IPS DF 19.7 (cell line): ENCODE measurements at regions not wholly inside any gene's neighbourhood (a gene's known extent, or its start where the extent isn't known, plus 50 kb on each side); places are given as distances from the start of the nearest gene placed in this dataset.
"Not testable (repeated sequence)": the region's sequence is repeated elsewhere in the genome, so short reads cannot be mapped to it uniquely, and the experiment has no call there.

ENCODE experiments used
- DNase-seq: peaks from one replicate; pipeline ENCODE4 v3.0.0-alpha.2; 2013; ENCODE audit warnings: low read depth, low spot score

- DNase-seq = no peak
These were observed 128.7 kb upstream of the MB21D2 start for GRCh38 chr3:193046371-193046770.

DNA sequence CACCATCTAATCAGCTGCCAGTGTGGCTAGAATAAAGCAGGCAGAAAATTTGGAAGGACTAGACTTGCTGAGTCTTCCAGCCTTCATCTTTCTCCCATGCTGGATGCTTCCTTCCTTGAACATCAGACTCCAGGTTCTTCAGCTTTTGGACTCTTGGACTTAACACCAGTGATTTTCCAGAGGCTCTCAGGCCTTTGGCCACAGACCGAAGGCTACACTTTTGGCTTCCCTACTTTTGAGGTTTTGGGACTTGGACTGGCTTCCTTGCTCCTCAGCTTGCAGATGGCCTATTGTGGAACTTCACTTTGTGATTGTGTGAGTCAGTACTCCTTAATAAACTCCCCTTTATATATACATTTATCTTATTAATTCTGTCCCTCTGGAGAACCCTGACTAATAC, 129.8 kb upstream of the MB21D2 start:
- not testable (repeated sequence) for DNase-seq

DNA sequence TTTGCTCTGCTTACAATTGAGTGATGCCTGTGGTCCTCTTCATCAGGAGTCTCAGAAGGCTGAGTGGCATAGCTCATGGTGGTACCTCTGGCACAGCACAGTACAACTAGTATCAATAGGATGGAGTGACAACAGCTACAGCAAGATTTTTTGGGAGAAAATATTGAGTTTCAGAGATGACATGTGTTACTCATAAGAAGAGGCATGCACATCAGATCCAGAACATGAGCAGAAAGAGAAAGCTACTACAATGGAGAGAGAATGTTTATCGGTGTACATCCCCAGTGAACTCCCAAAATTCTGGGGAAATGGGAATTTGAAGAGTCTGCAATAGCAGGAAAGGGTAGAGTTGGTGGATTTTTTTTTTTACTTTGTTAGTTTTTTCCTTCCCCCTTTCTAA, 130.5 kb upstream of the MB21D2 start:
- DNase-seq = no peak

DNA sequence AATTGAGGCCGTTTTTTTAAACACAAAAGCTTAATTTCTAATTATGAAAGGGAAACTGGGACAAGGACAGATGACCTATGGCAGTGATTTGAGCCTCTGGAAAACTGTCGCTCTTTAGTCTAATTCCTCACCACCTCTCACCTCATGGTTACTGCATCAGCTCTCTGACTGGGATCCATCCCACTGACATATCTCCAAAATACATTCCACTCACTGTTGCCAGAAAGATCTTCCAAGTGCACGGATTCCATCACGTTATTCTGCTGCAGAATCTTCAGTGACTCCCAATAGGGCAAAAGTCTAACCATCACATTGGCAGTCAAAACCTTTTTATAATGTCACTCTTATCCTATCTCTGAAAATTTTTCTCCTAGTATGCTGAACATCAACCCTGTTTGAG, 132.3 kb upstream of the MB21D2 start:
- DNase-seq = no peak

- no peak for DNase-seq
These were observed 133.7 kb upstream of the MB21D2 start for GRCh38 chr3:193051314-193051713.

GRCh38 chr3:193052354-193053045, 134.8 kb upstream of the MB21D2 start:
- no peak for DNase-seq

DNA sequence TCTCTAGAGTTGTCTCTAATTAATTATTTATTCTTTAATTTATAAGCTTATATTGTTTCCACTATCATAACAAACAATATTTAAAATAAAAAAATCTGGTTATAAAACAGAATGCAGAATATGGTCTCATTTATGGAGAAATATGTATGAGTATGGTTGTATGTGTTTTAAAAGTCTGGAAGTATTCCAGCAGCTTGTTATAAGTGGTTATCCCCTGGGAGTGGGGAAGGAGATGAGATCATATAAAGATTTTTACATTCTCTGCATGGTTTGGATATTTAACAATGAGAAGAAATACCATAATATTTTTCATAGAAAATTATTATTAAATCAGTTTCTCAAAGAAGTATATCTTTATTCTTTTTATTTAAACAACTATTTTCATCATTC, 135.4 kb upstream of the MB21D2 start:
- DNase-seq = no peak

DNA sequence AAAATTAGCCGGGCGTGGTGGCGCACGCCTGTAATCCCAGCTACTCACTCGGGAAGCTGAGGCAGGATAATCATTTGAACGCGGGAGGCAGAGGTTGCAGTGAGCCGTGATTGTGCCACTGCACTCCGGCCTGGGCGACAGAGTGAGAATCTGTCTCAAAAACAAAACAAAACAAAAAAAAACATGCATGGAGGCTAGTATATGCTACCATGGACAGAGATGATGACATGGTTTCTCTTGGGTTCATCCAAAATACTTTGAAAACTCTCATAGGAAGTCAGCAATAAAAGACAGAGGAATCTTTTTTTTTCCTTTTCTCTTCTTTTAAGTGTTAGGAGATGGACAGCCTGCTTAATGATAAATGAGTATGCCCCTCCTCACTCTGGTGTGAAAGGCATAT, 137.7 kb upstream of the MB21D2 start:
- DNase-seq = no peak

GRCh38 chr3:193057616-193058015, 140.0 kb upstream of the MB21D2 start:
- no peak for DNase-seq

DNA sequence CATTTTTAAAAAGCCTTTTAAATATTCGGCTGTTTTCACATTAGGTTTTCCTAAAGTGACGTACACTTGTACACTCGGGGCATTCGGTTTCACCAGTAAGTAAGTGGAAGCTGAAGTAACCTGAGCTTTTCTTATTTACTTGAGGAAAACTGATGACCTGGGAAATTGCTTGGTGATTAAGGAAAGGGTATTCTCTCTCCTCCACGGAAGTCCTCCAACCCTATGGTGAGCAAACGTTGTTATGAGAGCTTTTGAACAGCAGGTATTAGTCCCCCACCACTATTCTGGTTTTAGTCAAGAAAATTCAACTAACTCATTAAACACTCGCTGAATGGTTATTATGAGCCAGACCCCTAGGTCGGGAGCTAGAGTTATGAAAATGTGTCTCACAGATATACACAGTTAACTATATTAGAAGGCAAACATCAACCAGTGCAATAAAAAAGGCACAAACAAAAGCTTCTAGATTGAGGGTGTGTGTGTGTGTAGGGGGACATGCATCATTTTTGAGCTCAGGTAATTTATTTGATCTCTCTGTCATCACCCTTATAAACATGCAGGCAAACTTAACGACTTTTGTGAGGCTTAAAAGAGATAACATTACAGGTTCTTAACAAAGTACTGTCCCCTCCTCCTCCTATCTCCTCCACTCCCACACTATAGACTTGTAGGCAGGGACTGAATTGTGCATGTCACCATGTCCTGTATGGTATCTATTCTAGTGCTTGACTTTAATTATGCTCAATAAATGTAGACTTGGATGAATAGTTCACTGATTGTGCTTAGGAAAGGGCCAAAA, 143.3 kb upstream of the MB21D2 start:
- no peak for DNase-seq

DNA sequence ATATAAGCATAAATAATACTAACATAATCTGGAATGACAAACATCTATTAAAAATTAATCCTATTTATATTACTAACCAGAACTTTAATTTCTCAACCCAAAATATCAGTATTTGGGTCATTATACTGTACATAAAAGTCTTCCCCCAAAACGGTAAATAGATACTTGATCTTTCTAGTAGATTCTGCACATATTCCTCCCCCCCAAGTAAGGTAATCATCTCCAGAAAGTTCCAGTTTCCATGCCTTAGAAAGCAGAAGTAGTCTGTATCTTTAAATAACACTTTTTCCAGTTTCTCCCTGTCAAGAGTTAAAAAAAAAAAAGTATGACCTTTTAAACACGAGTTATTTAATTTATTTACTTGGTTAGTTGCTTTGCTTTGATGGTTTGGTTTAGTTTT, 150.7 kb upstream of the MB21D2 start:
- no peak for DNase-seq

DNA sequence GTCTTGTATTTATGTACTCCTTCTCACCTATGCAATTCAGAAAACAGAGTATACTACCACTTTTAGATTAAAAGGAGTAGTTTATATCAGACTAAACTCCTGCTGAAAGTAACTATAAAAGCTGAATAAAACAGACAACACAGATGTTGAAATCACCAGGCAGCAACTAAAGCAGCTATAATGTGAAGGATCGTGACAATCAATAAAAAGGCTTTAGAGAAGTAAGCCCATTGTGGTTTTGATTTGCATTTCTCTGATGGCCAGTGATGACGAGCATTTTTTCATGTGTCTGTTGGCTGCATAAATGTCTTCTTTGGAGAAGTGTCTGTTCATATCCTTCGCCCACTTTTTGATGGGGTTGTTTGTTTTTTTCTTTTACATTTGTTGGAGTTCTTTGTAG, 152.1 kb upstream of the MB21D2 start:
- not testable (repeated sequence) for DNase-seq

DNA sequence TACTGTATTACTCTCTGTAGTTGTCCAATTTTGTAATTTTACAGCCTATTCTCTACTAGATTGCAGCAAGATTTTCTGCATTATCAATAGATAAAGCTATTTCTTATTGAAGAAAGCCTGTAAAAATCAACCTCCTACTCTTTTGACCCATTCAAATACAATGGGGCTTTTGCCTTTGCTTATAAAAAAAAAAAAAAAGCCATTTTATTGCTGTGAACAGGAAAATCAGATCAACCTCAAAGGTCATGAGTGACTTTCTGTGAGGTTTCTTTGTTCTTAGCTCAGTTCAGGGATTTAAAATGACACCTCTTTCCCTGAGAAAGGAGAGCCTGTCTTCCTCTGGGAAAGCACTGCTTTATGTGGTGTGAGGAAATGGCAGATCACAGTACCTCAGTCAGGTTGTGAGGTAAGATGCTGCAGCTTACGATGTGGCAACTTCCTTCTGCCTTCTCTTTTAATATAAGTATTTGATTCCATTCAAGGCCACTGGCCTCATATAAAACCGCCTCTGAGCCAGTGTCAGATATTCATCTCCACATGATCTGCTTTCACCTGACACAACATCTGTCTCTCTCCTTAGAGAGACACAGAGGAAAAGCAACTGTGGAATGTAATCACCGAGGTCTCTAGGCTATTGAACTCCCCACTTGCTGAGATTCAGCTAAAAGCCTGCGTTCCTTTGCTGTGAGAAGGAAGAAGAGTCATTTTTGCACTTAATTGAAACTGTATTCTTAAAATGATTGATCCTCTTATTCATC, 161.5 kb upstream of the MB21D2 start:
- no peak for DNase-seq

DNA sequence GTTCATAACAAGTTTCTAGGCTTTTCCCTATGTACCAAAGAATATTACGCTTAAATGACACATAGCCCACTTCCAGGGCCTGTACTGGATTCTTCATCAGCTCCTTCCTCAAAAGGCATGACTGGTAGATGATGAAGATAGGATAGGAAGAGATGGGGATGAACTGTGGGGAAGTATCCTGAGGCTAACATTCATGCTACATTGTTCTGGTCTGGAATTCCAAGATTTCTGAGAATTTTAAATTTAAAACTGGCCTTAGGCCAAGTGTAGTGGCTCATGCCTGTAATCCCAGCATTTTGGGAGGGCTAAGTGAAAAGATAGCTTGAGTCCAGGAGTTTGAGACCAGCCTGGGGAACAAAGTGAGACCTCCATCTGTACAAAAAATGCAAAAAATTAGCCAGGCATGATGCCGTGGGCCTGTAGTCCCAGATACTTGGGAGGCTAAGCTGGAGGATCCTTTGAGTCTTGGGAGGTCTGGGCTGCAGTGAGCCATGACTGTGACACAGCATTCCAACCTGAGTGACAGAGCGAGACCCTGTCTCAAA, 160.1 kb upstream of the PLAAT1 start:
- DNase-seq = no peak

DNA sequence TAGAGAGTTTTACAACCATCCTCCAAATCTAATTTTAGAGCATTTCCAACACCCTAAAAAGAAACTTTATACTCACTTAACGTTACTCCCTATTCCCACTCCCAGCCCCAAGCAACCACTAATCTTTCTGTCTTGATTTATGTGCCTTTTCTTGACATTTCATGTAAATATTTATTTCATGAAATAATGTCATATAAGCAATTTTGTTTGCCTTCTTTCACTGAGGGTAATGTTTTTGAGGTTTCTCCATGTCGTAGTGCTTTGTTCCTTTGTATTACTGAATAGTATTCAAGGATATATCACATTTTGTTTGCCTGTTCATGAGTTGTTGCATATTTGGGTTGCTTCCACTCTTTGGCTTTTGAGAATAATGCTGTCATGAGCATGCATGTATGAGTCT, 155.4 kb upstream of the PLAAT1 start:
- no peak for DNase-seq

- DNase-seq = no peak
These were observed 154.3 kb upstream of the PLAAT1 start for GRCh38 chr3:193086681-193087080.

- no peak for DNase-seq
These were observed 153.7 kb upstream of the PLAAT1 start for GRCh38 chr3:193087336-193087735.

DNA sequence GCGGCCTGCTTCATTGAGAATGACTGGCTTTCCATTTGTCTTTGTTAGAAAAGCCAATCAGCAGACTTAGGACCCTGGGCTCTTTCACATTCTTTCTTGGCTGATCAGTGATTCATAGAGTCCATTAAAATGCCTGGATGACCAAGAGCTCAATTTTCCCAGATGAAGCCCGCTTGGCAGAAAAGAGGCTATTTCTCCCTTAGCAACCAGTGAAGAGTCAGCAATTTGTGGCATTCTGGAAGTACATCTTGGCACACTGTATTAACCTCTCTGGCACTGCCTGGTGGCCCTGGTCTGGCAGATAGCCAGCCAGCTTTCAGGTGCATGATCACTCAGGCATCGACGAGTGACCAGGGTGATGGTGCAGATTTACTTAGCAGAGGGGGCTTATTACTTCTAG, 145.7 kb upstream of the PLAAT1 start:
- DNase-seq = no peak

GRCh38 chr3:193096076-193096475, 144.9 kb upstream of the PLAAT1 start:
- no peak for DNase-seq

DNA sequence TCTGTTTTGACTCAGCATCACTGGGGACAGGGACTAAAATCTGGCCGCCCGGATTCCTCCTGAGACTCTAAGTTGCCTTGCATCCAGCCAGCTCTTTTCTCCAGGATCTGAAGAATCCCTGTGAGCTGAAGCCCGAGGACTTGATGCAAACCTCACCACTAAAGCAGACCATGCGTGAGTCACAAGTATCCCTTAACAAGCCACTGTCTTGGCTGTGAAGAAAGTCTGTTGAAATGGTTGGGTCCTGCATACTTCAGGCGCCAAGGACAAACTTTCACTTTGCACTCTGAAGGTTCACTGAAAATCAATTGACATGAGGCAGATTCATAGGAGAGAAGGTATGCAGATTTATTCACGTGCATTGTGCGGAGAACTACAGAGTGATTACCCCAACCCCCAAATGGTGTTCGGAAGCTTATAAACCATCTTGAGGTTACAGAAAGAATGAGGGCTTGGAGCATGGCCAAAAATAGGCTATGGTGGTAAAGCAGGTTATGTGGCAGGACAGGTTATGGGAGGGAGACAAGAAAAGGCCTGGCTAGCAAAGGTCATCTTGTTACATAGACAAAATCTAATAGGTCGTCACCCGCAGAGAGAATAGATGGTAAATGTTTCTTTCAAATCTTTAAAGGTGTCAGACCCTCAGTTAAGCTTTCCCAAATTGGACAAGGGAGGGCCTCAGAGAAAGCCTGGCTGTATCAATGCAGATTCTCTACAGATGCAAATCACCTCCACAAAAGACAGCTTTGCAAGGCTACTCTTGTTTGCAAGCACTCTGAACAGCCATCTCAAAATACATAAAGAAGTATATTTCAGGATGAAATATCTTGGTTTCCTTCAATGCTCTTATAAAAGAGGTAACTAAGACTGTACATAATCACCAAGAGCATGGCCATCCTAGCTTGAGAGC, 126.3 kb upstream of the PLAAT1 start:
- no peak for DNase-seq

DNA sequence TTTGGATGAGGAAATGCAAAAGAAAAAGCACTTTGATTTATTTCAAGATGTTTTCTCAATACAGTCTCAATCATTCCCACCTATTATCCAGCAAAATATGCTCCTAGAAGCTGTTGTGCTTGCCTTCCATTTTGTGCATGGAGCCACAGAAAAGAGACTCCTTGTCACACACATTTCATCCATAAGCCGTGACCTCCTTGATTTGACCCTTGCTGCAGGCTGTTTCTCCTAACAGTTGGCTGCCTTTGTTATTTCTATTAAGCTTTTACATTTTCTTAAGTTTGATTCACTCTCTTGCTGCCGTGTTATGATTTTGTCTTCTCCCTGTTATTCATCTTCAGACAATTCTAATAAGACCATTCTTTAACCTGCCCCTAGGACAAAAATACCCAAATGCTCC, 124.2 kb upstream of the PLAAT1 start:
- no peak for DNase-seq
